ENCODE measurements at regions not wholly inside any gene's neighbourhood (a gene's known extent, or its start where the extent isn't known, plus 50 kb on each side); places are given as distances from the start of the nearest gene placed in this dataset.

GRCh38 chr4:66691101-66691500 lies 854.2 kb downstream of the CENPC start:
- ATAC-seq: no peak
- intact Hi-C loops (cut with DNase I): no loop called here
- DNase-seq: no peak

GRCh38 chr4:66688674-66689073 lies 856.6 kb downstream of the CENPC start:
- DNase-seq (no peak), ATAC-seq (peak in 1 of 2 donors; percentile 37)
- intact Hi-C loops (cut with DNase I): no loop called here

- intact Hi-C loops (cut with DNase I): no loop called here
- no peak for ATAC-seq
- no peak for DNase-seq
Measured at GRCh38 chr4:66687459-66687858, 857.8 kb downstream of the CENPC start.

GRCh38 chr4:66681962-66682361 lies 863.3 kb downstream of the CENPC start:
- DNase-seq: no peak
- no peak for ATAC-seq
- intact Hi-C loops (cut with DNase I): no loop called here

GRCh38 chr4:66667249-66667648 lies 878.1 kb downstream of the CENPC start:
- intact Hi-C loops (cut with DNase I): no loop called here

GRCh38 chr4:66662620-66663019 lies 882.7 kb downstream of the CENPC start:
- intact Hi-C loops (cut with DNase I): no loop called here
- ATAC-seq: no peak
- no peak for DNase-seq

More at GRCh38 chr4:66667249-66667648, 878.1 kb downstream of the CENPC start:
- ATAC-seq (no peak), DNase-seq (no peak)

GRCh38 chr4:66658809-66659208 lies 886.5 kb downstream of the CENPC start:
- intact Hi-C loops (cut with DNase I): no loop called here
- DNase-seq (no peak), ATAC-seq (no peak)

- intact Hi-C loops (cut with DNase I): no loop called here
- ATAC-seq: no peak
- no peak for DNase-seq
Measured at GRCh38 chr4:66655505-66655904, 889.8 kb downstream of the CENPC start.

- intact Hi-C loops (cut with DNase I): no loop called here
- ATAC-seq (no peak), DNase-seq (no peak)
Measured at GRCh38 chr4:66653937-66654336, 891.4 kb downstream of the CENPC start.

- DNase-seq (no peak), ATAC-seq (no peak)
- intact Hi-C loops (cut with DNase I): no loop called here
Measured at GRCh38 chr4:66649236-66649635, 896.1 kb downstream of the CENPC start.

- no peak for ATAC-seq
- intact Hi-C loops (cut with DNase I): no loop called here
- no peak for DNase-seq
Measured at GRCh38 chr4:66647926-66648325, 897.4 kb downstream of the CENPC start.

GRCh38 chr4:66647476-66647875 lies 897.8 kb downstream of the CENPC start:
- no peak for DNase-seq
- no peak for ATAC-seq
- intact Hi-C loops (cut with DNase I): no loop called here

- intact Hi-C loops (cut with DNase I): no loop called here
- DNase-seq: no peak
- no peak for ATAC-seq
Measured at GRCh38 chr4:66640233-66640990, 904.9 kb downstream of the CENPC start.

GRCh38 chr4:66639361-66639760 lies 905.9 kb downstream of the CENPC start:
- ATAC-seq: no peak
- intact Hi-C loops (cut with DNase I): no loop called here
- no peak for DNase-seq

GRCh38 chr4:66636349-66636748 lies 909.0 kb downstream of the CENPC start:
- ATAC-seq (no peak), DNase-seq (no peak)
- intact Hi-C loops (cut with DNase I): no loop called here

GRCh38 chr4:66633477-66633876 lies 911.8 kb downstream of the CENPC start:
- no peak for DNase-seq
- intact Hi-C loops (cut with DNase I): no loop called here
- no peak for ATAC-seq

GRCh38 chr4:66629927-66630326 lies 915.4 kb downstream of the CENPC start:
- ATAC-seq: no peak
- intact Hi-C loops (cut with DNase I): no loop called here
- DNase-seq: no peak

- no peak for DNase-seq
- intact Hi-C loops (cut with DNase I): no loop called here
- ATAC-seq: no peak
Measured at GRCh38 chr4:66628146-66628545, 917.2 kb downstream of the CENPC start.

- intact Hi-C loops (cut with DNase I): no loop called here
- ATAC-seq: no peak
Measured at GRCh38 chr4:66625480-66625879, 919.8 kb downstream of the CENPC start.

GRCh38 chr4:66613591-66613990 lies 931.7 kb downstream of the CENPC start:
- intact Hi-C loops (cut with DNase I): no loop called here
- DNase-seq: no peak
- ATAC-seq: no peak

More at GRCh38 chr4:66625480-66625879, 919.8 kb downstream of the CENPC start:
- no peak for DNase-seq

GRCh38 chr4:66609014-66609413 lies 936.3 kb downstream of the CENPC start:
- DNase-seq: no peak
- intact Hi-C loops (cut with DNase I): no loop called here
- ATAC-seq: no peak

- DNase-seq (no peak), ATAC-seq (no peak)
- intact Hi-C loops (cut with DNase I): no loop called here
Measured at GRCh38 chr4:66606908-66607307, 936.6 kb upstream of the EPHA5 start.

Data from left cardiac atrium (tissue), 4 donors.